Psoas muscle (tissue), 7 donors: ENCODE measurements at regions not wholly inside any gene's neighbourhood (a gene's known extent, or its start where the extent isn't known, plus 50 kb on each side); places are given as distances from the start of the nearest gene placed in this dataset.

ENCODE experiments used
- ATAC-seq, 4 donors: fragments of 200-7000 bp; cut with Tn5 transposase; one replicate each; pipeline ENCODE4 v1.9.1; 2020; ENCODE audit warnings: moderate library complexity in 3 of 4, mild to moderate bottlenecking in 2 of 4
- DNase-seq, 2 donors: peaks; one replicate each; pipeline ENCODE4 v3.0.0-alpha.2; 2020
- H3K27ac ChIP-seq: fragments of 200-600 bp; one replicate; pipeline ENCODE4 v1.8.0; 2022
- H3K27me3 ChIP-seq, 3 donors: fragments of 200-600 bp in 1 of 3; one replicate each; pipeline versions ENCODE4 v1.6.1 to v1.8.0; 2013 to 2022; ENCODE audit warnings: low read length in 2 of 3, mild to moderate bottlenecking in 2 of 3, moderate library complexity in 1 of 3; ENCODE audit not compliant: insufficient read depth in 3 of 3
- H3K36me3 ChIP-seq, 2 donors: fragments of 200-600 bp in 1 of 2; one replicate each; pipeline versions ENCODE4 v1.6.1 to v1.8.0; 2013 to 2022; ENCODE audit warnings: low read depth in 1 of 2, mild to moderate bottlenecking in 1 of 2, moderate library complexity in 1 of 2; ENCODE audit not compliant: insufficient read depth in 1 of 2
- H3K4me1 ChIP-seq: fragments of 200-600 bp; one replicate; pipeline ENCODE4 v1.8.0; 2022
- H3K4me3 ChIP-seq: fragments of 200-600 bp; one replicate; pipeline ENCODE4 v1.8.0; 2022; ENCODE audit warnings: mild to moderate bottlenecking
- H3K9me3 ChIP-seq: fragments of 200-600 bp; one replicate; pipeline ENCODE4 v1.8.0; 2022
- WGBS, 3 donors: extraction: QIAGEN DNeasy Blood & Tissue Kit; methylation state at CpG; one replicate each; pipeline versions ENCODE4 v1.1.6 to v1.1.7; 2013; 5-methylcytosine and 5-hydroxymethylcytosine counted together
- intact Hi-C, 2 donors: fragments of 100-400 bp; cut with DNase I; formaldehyde crosslinking; loops; one replicate each; pipeline versions ENCODE4 v1.11.0 to v1.14.2; 2022
- TF ChIP-seq, protein P1 (sequence below): fragments of 200-600 bp; IDR thresholded peaks from one replicate; pipeline ENCODE4 v1.8.0; 2022; ENCODE audit warnings: antibody characterized with exemption
- donor health status: healthy with polysubstance abuse.
- donor health status: DM: no; HTN: no; CAD: no; lungs with moderate emphysema.
- donor health status: Bipolar disorder and iron deficiency.
- donor health status: healthy.
- donor health status: DM: yes; HTN: yes; CAD: no.
- donor health status: DM: no; HTN: no; CAD: no.
- donor health status: DM: yes; HTN: yes; CAD: no.

DNA sequence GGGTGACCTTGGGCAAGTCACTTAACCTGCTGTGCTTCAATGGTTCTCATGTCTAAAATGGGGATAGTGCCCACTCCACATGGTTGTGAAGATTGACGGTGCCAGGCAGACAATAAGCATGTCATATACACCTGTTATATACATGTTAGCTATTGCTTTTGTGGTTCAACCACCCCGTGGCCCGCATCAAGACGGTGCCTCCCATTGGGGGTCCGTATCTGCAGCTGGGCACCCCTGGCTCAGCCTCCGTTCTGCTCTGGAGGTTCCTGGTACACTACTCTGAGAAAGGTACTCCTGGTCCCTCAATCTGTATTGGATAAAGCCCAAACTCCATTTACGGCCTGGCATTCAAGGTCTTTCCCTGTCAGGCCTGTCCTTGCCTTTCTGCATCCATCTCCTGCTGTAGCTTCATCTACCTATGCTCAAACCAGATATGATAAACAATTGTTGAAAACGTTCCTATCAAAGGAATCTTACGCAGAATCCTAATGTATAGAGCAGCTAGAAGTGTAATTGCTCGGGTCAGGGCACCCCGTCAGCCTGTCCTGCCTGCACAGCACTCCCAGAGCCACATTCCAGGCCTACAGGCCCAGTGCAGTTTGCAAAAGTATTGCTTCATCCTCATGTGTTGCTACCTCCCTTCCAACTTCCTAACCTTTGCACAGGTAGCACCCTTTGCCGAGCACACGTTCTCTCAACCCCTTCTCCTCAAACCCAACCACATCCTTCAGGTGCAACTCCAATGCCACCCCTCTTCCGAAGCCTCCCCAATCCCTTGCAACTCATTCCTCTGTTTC lies 194.9 kb downstream of the BCR start:
- WGBS, 3 donors = 67 to 77% (median 73%) methylated on average over 14 of the region's 14 CpGs

GRCh38 chr22:23373601-23374000 lies 193.3 kb downstream of the BCR start:
- Histone ChIP-seq H3K4me3 (no peak overlapping the region), H3K36me3 (no peaks in the 10 kb centered on the region), H3K27ac (no peak overlapping the region), H3K9me3 (no peaks in the 10 kb centered on the region), H3K27me3 (peaks cover 0 to 33% (median 0%) of the 10 kb centered on the region in 3 donors), H3K4me1 (no peaks in the 10 kb centered on the region)
- ATAC-seq (no peak), DNase-seq (no peak)
- intact Hi-C loops = no loop called here
- TF ChIP-seq, protein P1, sequence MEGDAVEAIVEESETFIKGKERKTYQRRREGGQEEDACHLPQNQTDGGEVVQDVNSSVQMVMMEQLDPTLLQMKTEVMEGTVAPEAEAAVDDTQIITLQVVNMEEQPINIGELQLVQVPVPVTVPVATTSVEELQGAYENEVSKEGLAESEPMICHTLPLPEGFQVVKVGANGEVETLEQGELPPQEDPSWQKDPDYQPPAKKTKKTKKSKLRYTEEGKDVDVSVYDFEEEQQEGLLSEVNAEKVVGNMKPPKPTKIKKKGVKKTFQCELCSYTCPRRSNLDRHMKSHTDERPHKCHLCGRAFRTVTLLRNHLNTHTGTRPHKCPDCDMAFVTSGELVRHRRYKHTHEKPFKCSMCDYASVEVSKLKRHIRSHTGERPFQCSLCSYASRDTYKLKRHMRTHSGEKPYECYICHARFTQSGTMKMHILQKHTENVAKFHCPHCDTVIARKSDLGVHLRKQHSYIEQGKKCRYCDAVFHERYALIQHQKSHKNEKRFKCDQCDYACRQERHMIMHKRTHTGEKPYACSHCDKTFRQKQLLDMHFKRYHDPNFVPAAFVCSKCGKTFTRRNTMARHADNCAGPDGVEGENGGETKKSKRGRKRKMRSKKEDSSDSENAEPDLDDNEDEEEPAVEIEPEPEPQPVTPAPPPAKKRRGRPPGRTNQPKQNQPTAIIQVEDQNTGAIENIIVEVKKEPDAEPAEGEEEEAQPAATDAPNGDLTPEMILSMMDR = no peak
- 61 to 70% (median 63%) methylated on average over 9 of the region's 9 CpGs for WGBS, 3 donors

More for the DNA sequence above, 194.9 kb downstream of the BCR start:
- Histone ChIP-seq H3K4me3 (no peak overlapping the region), H3K27me3 (peaks cover 0 to 18% (median 0%) of the 10 kb centered on the region in 3 donors), H3K36me3 (no peaks in the 10 kb centered on the region), H3K9me3 (no peaks in the 10 kb centered on the region), H3K27ac (no peak overlapping the region), H3K4me1 (no peaks in the 10 kb centered on the region)
- no peak for DNase-seq
- TF ChIP-seq, protein P1 = no peak
- ATAC-seq = no peak
- intact Hi-C loops = no loop called here

- H3K27ac ChIP-seq = no peak overlapping the region
- no peaks in the 10 kb centered on the region for H3K4me1 ChIP-seq
- intact Hi-C loops = no loop called here
- no peaks in the 10 kb centered on the region for H3K9me3 ChIP-seq
- no peaks in the 10 kb centered on the region for H3K36me3 ChIP-seq
- ATAC-seq (no peak), DNase-seq (no peak)
- TF ChIP-seq, protein P1 = no peak
- H3K4me3 ChIP-seq = no peak overlapping the region
- WGBS, 3 donors = 56 to 64% (median 62%) methylated on average over 8 of the region's 8 CpGs
- H3K27me3 ChIP-seq = peaks cover 0 to 44% (median 4%) of the 10 kb centered on the region in 3 donors
Measured at GRCh38 chr22:23370251-23370650, 189.9 kb downstream of the BCR start.

GRCh38 chr22:23369054-23369685 lies 188.9 kb downstream of the BCR start:
- H3K4me1 ChIP-seq = no peaks in the 10 kb centered on the region
- TF ChIP-seq, protein P1 = no peak
- H3K27me3 ChIP-seq = peaks cover 0 to 44% (median 4%) of the 10 kb centered on the region in 3 donors
- intact Hi-C loops = no loop called here
- ATAC-seq = no peak
- WGBS, 3 donors = 74 to 81% (median 77%) methylated on average over 5 of the region's 5 CpGs
- H3K4me3 ChIP-seq = no peak overlapping the region
- H3K27ac ChIP-seq = no peak overlapping the region
- H3K9me3 ChIP-seq = no peaks in the 10 kb centered on the region
- DNase-seq = no peak
- H3K36me3 ChIP-seq = no peaks in the 10 kb centered on the region
